Gastrocnemius medialis (tissue), 4 donors: ENCODE measurements at regions not wholly inside any gene's neighbourhood (a gene's known extent, or its start where the extent isn't known, plus 50 kb on each side); places are given as distances from the start of the nearest gene placed in this dataset.

Experiments
- ATAC-seq, 2 donors: fragments of 150-250 bp; one replicate each; pipeline ENCODE4 v1.9.1; 2016
- DNase-seq, 2 donors: peaks; one replicate each; pipeline ENCODE4 v3.0.0-alpha.2; 2019
- H3K27ac ChIP-seq, 4 donors: fragments of 200-600 bp; sonication (generic); 1 replicate in 1 of 4; 2 replicates in 3 of 4; pipeline ENCODE4 v1.5.1; 2016 to 2018; ENCODE audit warnings: mild to moderate bottlenecking in 2 of 4, moderate library complexity in 1 of 4
- H3K27me3 ChIP-seq, 3 donors: fragments of 200-600 bp; sonication (generic) in 2 of 3; 1 replicate in 1 of 3; 2 replicates in 2 of 3; pipeline versions ENCODE4 v1.5.1 to v1.6.0; 2016 to 2019; ENCODE audit warnings: mild to moderate bottlenecking in 1 of 3, moderate library complexity in 1 of 3
- H3K36me3 ChIP-seq, 2 donors: fragments of 200-600 bp; sonication (generic) in 1 of 2; one replicate each; pipeline ENCODE4 v1.5.1; 2017 to 2018
- H3K4me1 ChIP-seq, 2 donors: fragments of 200-600 bp; sonication (generic) in 1 of 2; one replicate each; pipeline ENCODE4 v1.5.1; 2016 to 2017; ENCODE audit warnings: mild to moderate bottlenecking in 2 of 2
- H3K4me3 ChIP-seq, 4 donors: fragments of 200-600 bp; sonication (generic) in 3 of 4; 1 replicate in 1 of 4; 2 replicates in 3 of 4; pipeline ENCODE4 v1.5.1; 2016 to 2019; ENCODE audit warnings: mild to moderate bottlenecking in 2 of 4
- H3K9me3 ChIP-seq, 3 donors: fragments of 200-600 bp; sonication (generic) in 2 of 3; 1 replicate in 1 of 3; 2 replicates in 2 of 3; pipeline ENCODE4 v1.5.1; 2016 to 2019
- CTCF ChIP-seq, 5 experiments: fragments of 450-650 bp in 3 of 5; fragments of 200-600 bp in 2 of 5; sonication (generic) in 2 of 5; IDR thresholded peaks in 4 of 5; conservative IDR thresholded peaks in 1 of 5; 1 replicate in 4 of 5; 2 replicates in 1 of 5; pipeline ENCODE4 v1.5.1; 2016 to 2019; ENCODE audit warnings: antibody characterized with exemption in 5 of 5, mild to moderate bottlenecking in 3 of 5, moderate library complexity in 3 of 5
- POLR2A ChIP-seq, 2 donors: fragments of 450-650 bp; IDR thresholded peaks; one replicate each; pipeline ENCODE4 v1.6.1; 2017; ENCODE audit warnings: antibody characterized with exemption in 2 of 2, mild to moderate bottlenecking in 2 of 2, moderate library complexity in 2 of 2
- in situ Hi-C, 4 donors: fragments of 200-750 bp; cut with MboI; loops; one replicate each; pipeline versions ENCODE4 v1.15.0 to v1.8.0; 2017; ENCODE audit warnings: low sequenced_read_pairs in 4 of 4
- intact Hi-C: fragments of 100-400 bp; cut with DNase I; formaldehyde crosslinking; loops from one replicate; pipeline ENCODE4 v1.15.1; 2023; ENCODE audit warnings: low total_unique reads

DNA sequence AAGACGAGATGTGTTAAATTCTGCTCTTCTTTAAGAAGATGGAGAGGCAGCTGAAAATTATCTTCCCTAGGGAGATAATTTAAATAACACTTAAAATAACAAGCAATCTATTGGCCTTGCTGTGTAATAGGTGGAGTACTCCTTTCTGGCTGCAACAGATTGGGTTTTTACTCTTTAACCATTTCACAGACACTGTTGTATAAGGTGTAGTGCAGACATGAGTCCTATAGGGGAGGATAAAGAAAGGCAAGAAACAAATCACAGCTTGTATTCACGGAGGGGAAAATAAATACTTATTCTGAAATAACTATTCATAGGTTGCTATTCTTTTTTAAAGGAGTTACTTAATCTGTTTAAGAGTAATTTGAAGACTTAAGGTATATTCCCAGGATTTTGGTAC is 252.0 kb downstream of the ZPLD1 start:
- H3K36me3 ChIP-seq = no peaks in the 10 kb centered on the region
- DNase-seq (no peak), ATAC-seq (no peak)
- no peak overlapping the region for H3K4me3 ChIP-seq
- no peaks in the 10 kb centered on the region for H3K4me1 ChIP-seq
- H3K27ac ChIP-seq = no peak overlapping the region
- TF ChIP-seq CTCF (IDR thresholded peaks at IDR 0.05 in 4 of 5, conservative IDR thresholded peaks at IDR 0.05 in 1 of 5) = no peak
- no peak for TF ChIP-seq POLR2A (IDR thresholded peaks at IDR 0.05)
- H3K9me3 ChIP-seq = no peaks in the 10 kb centered on the region
- in situ Hi-C loops = no loop called here
- intact Hi-C loops = no loop called here
- no peaks in the 10 kb centered on the region for H3K27me3 ChIP-seq

DNA sequence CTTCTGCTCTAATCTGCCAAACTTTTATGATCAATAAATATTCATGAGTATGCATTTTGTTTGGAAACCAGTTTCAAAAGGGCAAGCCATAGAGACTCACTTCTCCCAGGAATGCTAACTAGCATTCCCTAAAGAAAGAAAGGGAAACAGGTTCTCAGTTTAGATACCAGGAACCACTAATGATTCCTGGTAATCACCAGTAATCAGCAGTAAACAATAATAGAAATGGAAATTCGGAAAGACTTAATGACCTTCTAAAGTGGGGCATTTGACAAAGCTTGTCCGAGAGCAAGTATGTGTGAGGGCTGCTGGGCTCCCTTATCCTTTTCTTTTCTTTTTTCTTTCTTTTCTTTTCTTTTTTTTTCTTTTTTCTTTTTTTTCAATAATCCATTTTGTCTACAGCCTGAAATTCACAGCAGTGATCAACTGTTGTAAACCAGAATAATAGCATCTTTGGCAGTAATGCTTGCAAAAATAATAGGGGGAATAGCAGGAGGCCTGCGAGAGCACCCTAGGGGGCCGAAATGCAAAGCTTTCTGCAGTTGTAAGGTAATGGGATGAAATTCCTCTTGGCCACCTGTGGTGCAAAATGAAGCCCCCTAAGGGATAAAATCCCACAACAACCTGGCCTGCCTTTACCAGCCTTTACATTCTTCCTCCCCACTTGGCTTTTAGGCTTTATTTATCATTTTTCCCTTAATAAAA is 253.2 kb downstream of the ZPLD1 start:
- Histone ChIP-seq H3K27ac (no peak overlapping the region), H3K4me1 (no peaks in the 10 kb centered on the region), H3K4me3 (no peak overlapping the region), H3K27me3 (no peaks in the 10 kb centered on the region), H3K36me3 (no peaks in the 10 kb centered on the region), H3K9me3 (no peaks in the 10 kb centered on the region)
- ATAC-seq = no peak
- intact Hi-C loops (no loop called here), in situ Hi-C loops (no loop called here)
- TF ChIP-seq POLR2A (IDR thresholded peaks at IDR 0.05) (no peak), CTCF (IDR thresholded peaks at IDR 0.05 in 4 of 5, conservative IDR thresholded peaks at IDR 0.05 in 1 of 5) (no peak)
- no peak for DNase-seq

DNA sequence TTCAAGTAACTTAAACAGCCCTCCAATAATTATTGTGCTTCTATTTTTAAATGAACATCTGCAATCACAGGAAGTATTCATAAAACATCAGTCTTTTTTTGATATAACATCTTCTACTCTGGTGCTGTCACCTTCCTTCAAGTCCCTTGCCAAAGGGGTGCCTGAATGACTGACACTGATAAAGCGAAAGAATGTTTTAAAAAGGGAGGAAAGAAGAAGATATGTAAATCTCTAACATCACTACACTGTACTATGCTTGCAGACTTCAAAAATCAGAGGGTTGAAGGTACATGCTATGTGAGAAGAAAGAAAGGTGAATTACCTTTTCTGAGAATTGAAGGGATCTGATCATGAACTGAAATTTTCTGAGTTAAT is 253.7 kb downstream of the ZPLD1 start:
- TF ChIP-seq POLR2A (IDR thresholded peaks at IDR 0.05) (no peak), CTCF (IDR thresholded peaks at IDR 0.05 in 4 of 5, conservative IDR thresholded peaks at IDR 0.05 in 1 of 5) (no peak)
- in situ Hi-C loops = no loop called here
- H3K27me3 ChIP-seq = no peaks in the 10 kb centered on the region
- no peak overlapping the region for H3K4me3 ChIP-seq
- H3K9me3 ChIP-seq = no peaks in the 10 kb centered on the region
- no peaks in the 10 kb centered on the region for H3K36me3 ChIP-seq
- intact Hi-C loops = no loop called here
- no peak overlapping the region for H3K27ac ChIP-seq
- no peak for DNase-seq
- no peak for ATAC-seq
- no peaks in the 10 kb centered on the region for H3K4me1 ChIP-seq

GRCh38 chr3:102691507-102691906 is 256.7 kb downstream of the ZPLD1 start:
- in situ Hi-C loops = no loop called here
- ATAC-seq (no peak), DNase-seq (no peak)
- no peaks in the 10 kb centered on the region for H3K4me1 ChIP-seq
- no peaks in the 10 kb centered on the region for H3K9me3 ChIP-seq
- no peak overlapping the region for H3K4me3 ChIP-seq
- no peaks in the 10 kb centered on the region for H3K36me3 ChIP-seq
- no peaks in the 10 kb centered on the region for H3K27me3 ChIP-seq
- no peak overlapping the region for H3K27ac ChIP-seq
- TF ChIP-seq CTCF (IDR thresholded peaks at IDR 0.05 in 4 of 5, conservative IDR thresholded peaks at IDR 0.05 in 1 of 5) (no peak), POLR2A (IDR thresholded peaks at IDR 0.05) (no peak)
- intact Hi-C loops = no loop called here
